Activated naive CD8-positive, alpha-beta T cell treated with anti-CD3 and anti-CD28 coated beads for 36 hours (primary cell): ENCODE measurements at regions not wholly inside any gene's neighbourhood (a gene's known extent, or its start where the extent isn't known, plus 50 kb on each side); places are given as distances from the start of the nearest gene placed in this dataset.

Experiments
- DNase-seq: peaks from one replicate; pipeline ENCODE4 v3.0.0; 2021
- H3K27ac Mint-ChIP-seq: one replicate; pipeline ENCODE4 v1.8.0; 2022; ENCODE audit warnings: mild to moderate bottlenecking, moderate library complexity, mixed read lengths
- H3K27me3 Mint-ChIP-seq: one replicate; pipeline ENCODE4 v1.8.0; 2022; ENCODE audit warnings: mild to moderate bottlenecking, mixed read lengths
- H3K36me3 Mint-ChIP-seq: one replicate; pipeline ENCODE4 v1.8.0; 2021; ENCODE audit warnings: mild to moderate bottlenecking, mixed read lengths
- H3K4me1 Mint-ChIP-seq: one replicate; pipeline ENCODE4 v1.8.0; 2021; ENCODE audit warnings: mixed read lengths
- H3K4me3 Mint-ChIP-seq: one replicate; pipeline ENCODE4 v1.8.0; 2022; ENCODE audit warnings: mild to moderate bottlenecking, moderate library complexity, mixed read lengths
- H3K9me3 Mint-ChIP-seq: one replicate; pipeline ENCODE4 v1.8.0; 2022; ENCODE audit warnings: mixed read lengths

GRCh38 chr15:98484914-98485313, 163.4 kb upstream of the IGF1R start:
- Mint-ChIP-seq H3K27me3 (peaks cover 7% of the 10 kb centered on the region), H3K27ac (no peak overlapping the region), H3K9me3 (peaks cover 4% of the 10 kb centered on the region), H3K4me3 (no peak overlapping the region), H3K36me3 (peaks cover 3% of the 10 kb centered on the region), H3K4me1 (no peaks in the 10 kb centered on the region)
- no peak for DNase-seq

- Mint-ChIP-seq H3K4me3 (no peak overlapping the region), H3K27me3 (peaks cover 7% of the 10 kb centered on the region), H3K27ac (no peak overlapping the region), H3K9me3 (peaks cover 4% of the 10 kb centered on the region), H3K36me3 (peaks cover 2% of the 10 kb centered on the region), H3K4me1 (no peaks in the 10 kb centered on the region)
- no peak for DNase-seq
These were observed 162.9 kb upstream of the IGF1R start for GRCh38 chr15:98485451-98485850.

GRCh38 chr15:98493966-98494511, 154.3 kb upstream of the IGF1R start:
- Mint-ChIP-seq H3K9me3 (peaks cover 14% of the 10 kb centered on the region), H3K27me3 (no peaks in the 10 kb centered on the region), H3K36me3 (no peaks in the 10 kb centered on the region), H3K4me1 (no peaks in the 10 kb centered on the region), H3K4me3 (no peak overlapping the region), H3K27ac (no peak overlapping the region)
- no peak for DNase-seq

- Mint-ChIP-seq H3K9me3 (peaks cover 14% of the 10 kb centered on the region), H3K27me3 (peaks cover 48% of the 10 kb centered on the region), H3K4me1 (no peaks in the 10 kb centered on the region), H3K36me3 (peaks cover 4% of the 10 kb centered on the region), H3K27ac (no peak overlapping the region), H3K4me3 (no peak overlapping the region)
- no peak for DNase-seq
These were observed 147.1 kb upstream of the IGF1R start for GRCh38 chr15:98501192-98501591.

- H3K27me3 Mint-ChIP-seq = peaks cover 48% of the 10 kb centered on the region
- DNase-seq = no peak
- H3K4me1 Mint-ChIP-seq = no peaks in the 10 kb centered on the region
- H3K36me3 Mint-ChIP-seq = peaks cover 4% of the 10 kb centered on the region
- H3K27ac Mint-ChIP-seq = no peak overlapping the region
- no peak overlapping the region for H3K4me3 Mint-ChIP-seq
- H3K9me3 Mint-ChIP-seq = peaks cover 14% of the 10 kb centered on the region
These were observed 146.7 kb upstream of the IGF1R start for GRCh38 chr15:98501632-98502031.

GRCh38 chr15:98503970-98504369, 144.4 kb upstream of the IGF1R start:
- Mint-ChIP-seq H3K36me3 (peaks cover 4% of the 10 kb centered on the region), H3K27ac (no peak overlapping the region), H3K27me3 (peaks cover 48% of the 10 kb centered on the region), H3K4me3 (no peak overlapping the region), H3K9me3 (peaks cover 6% of the 10 kb centered on the region), H3K4me1 (no peaks in the 10 kb centered on the region)
- DNase-seq = no peak

- DNase-seq = no peak
- no peaks in the 10 kb centered on the region for H3K36me3 Mint-ChIP-seq
- H3K4me1 Mint-ChIP-seq = no peaks in the 10 kb centered on the region
- H3K27ac Mint-ChIP-seq = no peak overlapping the region
- no peak overlapping the region for H3K4me3 Mint-ChIP-seq
- peaks cover 47% of the 10 kb centered on the region for H3K27me3 Mint-ChIP-seq
- H3K9me3 Mint-ChIP-seq = no peaks in the 10 kb centered on the region
These were observed 143.3 kb upstream of the IGF1R start for GRCh38 chr15:98504998-98505397.

- Mint-ChIP-seq H3K4me1 (no peaks in the 10 kb centered on the region), H3K27ac (no peak overlapping the region), H3K27me3 (peaks cover 47% of the 10 kb centered on the region), H3K36me3 (no peaks in the 10 kb centered on the region), H3K9me3 (no peaks in the 10 kb centered on the region), H3K4me3 (no peak overlapping the region)
- DNase-seq = no peak
These were observed 142.7 kb upstream of the IGF1R start for GRCh38 chr15:98505611-98506031.

GRCh38 chr15:98506172-98506571, 142.2 kb upstream of the IGF1R start:
- Mint-ChIP-seq H3K36me3 (no peaks in the 10 kb centered on the region), H3K4me1 (no peaks in the 10 kb centered on the region), H3K9me3 (no peaks in the 10 kb centered on the region), H3K27ac (no peak overlapping the region), H3K4me3 (no peak overlapping the region), H3K27me3 (peaks cover 47% of the 10 kb centered on the region)
- no peak for DNase-seq

GRCh38 chr15:98506711-98507110, 141.6 kb upstream of the IGF1R start:
- no peak for DNase-seq
- Mint-ChIP-seq H3K36me3 (no peaks in the 10 kb centered on the region), H3K9me3 (no peaks in the 10 kb centered on the region), H3K27me3 (peaks cover 42% of the 10 kb centered on the region), H3K4me1 (no peaks in the 10 kb centered on the region), H3K27ac (no peak overlapping the region), H3K4me3 (no peak overlapping the region)

- no peak for DNase-seq
- Mint-ChIP-seq H3K4me3 (no peak overlapping the region), H3K27ac (no peak overlapping the region), H3K9me3 (no peaks in the 10 kb centered on the region), H3K4me1 (no peaks in the 10 kb centered on the region), H3K27me3 (peaks cover 3% of the 10 kb centered on the region), H3K36me3 (no peaks in the 10 kb centered on the region)
These were observed 134.8 kb upstream of the IGF1R start for GRCh38 chr15:98513428-98513986.

GRCh38 chr15:98514034-98514622, 134.2 kb upstream of the IGF1R start:
- Mint-ChIP-seq H3K27me3 (peaks cover 8% of the 10 kb centered on the region), H3K36me3 (no peaks in the 10 kb centered on the region), H3K4me3 (no peak overlapping the region), H3K9me3 (no peaks in the 10 kb centered on the region), H3K27ac (no peak overlapping the region), H3K4me1 (peaks cover 3% of the 10 kb centered on the region)
- no peak for DNase-seq

GRCh38 chr15:98518823-98519561, 129.3 kb upstream of the IGF1R start:
- no peak overlapping the region for H3K27ac Mint-ChIP-seq
- H3K4me3 Mint-ChIP-seq = no peak overlapping the region
- H3K9me3 Mint-ChIP-seq = no peaks in the 10 kb centered on the region
- DNase-seq = peak; percentile 40
- no peaks in the 10 kb centered on the region for H3K36me3 Mint-ChIP-seq
- peaks cover 11% of the 10 kb centered on the region for H3K27me3 Mint-ChIP-seq
- H3K4me1 Mint-ChIP-seq = peaks cover 4% of the 10 kb centered on the region

- DNase-seq = no peak
- Mint-ChIP-seq H3K4me3 (no peak overlapping the region), H3K27me3 (peaks cover 11% of the 10 kb centered on the region), H3K4me1 (peaks cover 4% of the 10 kb centered on the region), H3K9me3 (no peaks in the 10 kb centered on the region), H3K36me3 (no peaks in the 10 kb centered on the region), H3K27ac (no peak overlapping the region)
These were observed 128.4 kb upstream of the IGF1R start for GRCh38 chr15:98519767-98520550.

- Mint-ChIP-seq H3K4me1 (peaks cover 6% of the 10 kb centered on the region), H3K27ac (no peak overlapping the region), H3K9me3 (no peaks in the 10 kb centered on the region), H3K27me3 (peaks cover 14% of the 10 kb centered on the region), H3K36me3 (no peaks in the 10 kb centered on the region), H3K4me3 (no peak overlapping the region)
- DNase-seq = no peak
These were observed 126.2 kb upstream of the IGF1R start for GRCh38 chr15:98522127-98522526.
